Sigmoid colon (tissue), 6 donors: ENCODE measurements at regions not wholly inside any gene's neighbourhood (a gene's known extent, or its start where the extent isn't known, plus 50 kb on each side); places are given as distances from the start of the nearest gene placed in this dataset.

Source experiments
- DNase-seq: peaks from one replicate; pipeline ENCODE4 v3.0.0-alpha.2; 2019
- H3K27ac ChIP-seq, 4 donors: fragments of 200-600 bp; sonication (generic); one replicate each; pipeline ENCODE4 v1.5.1; 2016 to 2019; ENCODE audit warnings: mild to moderate bottlenecking in 1 of 4
- H3K27me3 ChIP-seq, 3 donors: fragments of 200-600 bp; sonication (generic); one replicate each; pipeline ENCODE4 v1.5.1; 2019; ENCODE audit warnings: mild to moderate bottlenecking in 1 of 3
- H3K36me3 ChIP-seq, 4 donors: fragments of 200-600 bp; sonication (generic); one replicate each; pipeline ENCODE4 v1.5.1; 2016 to 2019
- H3K4me1 ChIP-seq, 4 donors: fragments of 200-600 bp; sonication (generic); one replicate each; pipeline ENCODE4 v1.5.1; 2017 to 2019
- H3K4me3 ChIP-seq, 4 donors: fragments of 200-600 bp; sonication (generic); one replicate each; pipeline ENCODE4 v1.5.1; 2017 to 2019; ENCODE audit warnings: mild to moderate bottlenecking in 2 of 4, moderate library complexity in 1 of 4
- H3K9me3 ChIP-seq, 4 donors: fragments of 200-600 bp in 3 of 4; sonication (generic) in 3 of 4; one replicate each; pipeline versions ENCODE4 v1.5.1 to v1.6.1; 2013 to 2019
- CTCF ChIP-seq, 4 experiments: fragments of 450-650 bp in 3 of 4; fragments of 200-600 bp in 1 of 4; IDR thresholded peaks; one replicate each; pipeline ENCODE4 v1.5.1; 2016 to 2019; ENCODE audit warnings: antibody characterized with exemption in 4 of 4, mild to moderate bottlenecking in 3 of 4, moderate library complexity in 2 of 4
- EP300 ChIP-seq, 4 donors: sonication (generic); formaldehyde crosslinking; IDR thresholded peaks; one replicate each; pipeline ENCODE4 v1.6.1; 2017; ENCODE audit warnings: antibody characterized with exemption in 4 of 4
- POLR2A ChIP-seq, 2 donors: fragments of 450-650 bp; IDR thresholded peaks; one replicate each; pipeline ENCODE4 v1.6.1; 2016; ENCODE audit warnings: antibody characterized with exemption in 2 of 2, mild to moderate bottlenecking in 2 of 2, moderate library complexity in 2 of 2
- POLR2AphosphoS5 ChIP-seq, 4 donors: sonication (generic); formaldehyde crosslinking; IDR thresholded peaks; one replicate each; pipeline ENCODE4 v1.6.1; 2017; ENCODE audit warnings: antibody characterized with exemption in 4 of 4
- WGBS, 2 donors: extraction: QIAGEN DNeasy Blood & Tissue Kit; methylation state at CpG; one replicate each; pipeline ENCODE4 v1.1.7; 2013; 5-methylcytosine and 5-hydroxymethylcytosine counted together
- intact Hi-C: fragments of 100-400 bp; cut with DNase I; formaldehyde crosslinking; loops from one replicate; pipeline ENCODE4 v1.15.1; 2023
- donor health status: healthy with polysubstance abuse.
- donor health status: healthy.

DNA sequence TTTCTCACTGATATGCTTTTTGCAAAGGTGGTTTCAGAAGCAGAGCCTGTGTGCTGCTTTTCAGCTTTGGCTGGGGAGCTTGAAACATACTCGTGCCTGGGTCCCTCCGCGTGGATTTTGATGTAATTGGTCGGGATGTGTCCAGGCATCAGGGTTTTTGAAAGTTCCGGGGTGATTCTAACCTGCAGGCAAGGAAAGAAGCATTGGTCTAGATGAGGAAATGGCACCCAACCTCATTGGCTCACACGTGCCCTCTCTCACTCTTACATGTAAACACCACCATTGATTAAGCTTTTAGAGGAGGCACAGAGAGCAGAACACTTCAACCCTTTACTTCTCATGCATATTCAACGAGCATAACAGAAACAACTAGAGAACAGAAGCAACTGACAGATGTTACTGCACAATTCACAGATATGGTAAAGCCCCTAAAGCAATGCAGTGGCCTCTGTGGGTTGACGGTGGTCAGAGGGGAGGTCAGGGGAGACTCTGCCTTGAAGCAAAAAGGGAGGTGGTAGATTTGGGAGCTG is 112.1 kb downstream of the TLR5 start:
- Histone ChIP-seq H3K9me3 (no peaks in the 10 kb centered on the region), H3K4me3 (no peak overlapping the region), H3K27me3 (no peaks in the 10 kb centered on the region), H3K27ac (peak overlapping the region in 3 of 4 donors; percentile 33 to 66 (median 34)), H3K36me3 (no peaks in the 10 kb centered on the region), H3K4me1 (peaks cover 0 to 5% (median 2%) of the 10 kb centered on the region in 4 donors)
- TF ChIP-seq POLR2AphosphoS5 (IDR thresholded peaks at IDR 0.05): no peak
- TF ChIP-seq EP300 (IDR thresholded peaks at IDR 0.05): no peak
- TF ChIP-seq POLR2A (IDR thresholded peaks at IDR 0.05): no peak
- no peak for TF ChIP-seq CTCF (IDR thresholded peaks at IDR 0.05)
- 81 to 87% methylated on average over 8 of the region's 8 CpGs for WGBS, 2 donors
- DNase-seq: no peak
- intact Hi-C loops: no loop called here

DNA sequence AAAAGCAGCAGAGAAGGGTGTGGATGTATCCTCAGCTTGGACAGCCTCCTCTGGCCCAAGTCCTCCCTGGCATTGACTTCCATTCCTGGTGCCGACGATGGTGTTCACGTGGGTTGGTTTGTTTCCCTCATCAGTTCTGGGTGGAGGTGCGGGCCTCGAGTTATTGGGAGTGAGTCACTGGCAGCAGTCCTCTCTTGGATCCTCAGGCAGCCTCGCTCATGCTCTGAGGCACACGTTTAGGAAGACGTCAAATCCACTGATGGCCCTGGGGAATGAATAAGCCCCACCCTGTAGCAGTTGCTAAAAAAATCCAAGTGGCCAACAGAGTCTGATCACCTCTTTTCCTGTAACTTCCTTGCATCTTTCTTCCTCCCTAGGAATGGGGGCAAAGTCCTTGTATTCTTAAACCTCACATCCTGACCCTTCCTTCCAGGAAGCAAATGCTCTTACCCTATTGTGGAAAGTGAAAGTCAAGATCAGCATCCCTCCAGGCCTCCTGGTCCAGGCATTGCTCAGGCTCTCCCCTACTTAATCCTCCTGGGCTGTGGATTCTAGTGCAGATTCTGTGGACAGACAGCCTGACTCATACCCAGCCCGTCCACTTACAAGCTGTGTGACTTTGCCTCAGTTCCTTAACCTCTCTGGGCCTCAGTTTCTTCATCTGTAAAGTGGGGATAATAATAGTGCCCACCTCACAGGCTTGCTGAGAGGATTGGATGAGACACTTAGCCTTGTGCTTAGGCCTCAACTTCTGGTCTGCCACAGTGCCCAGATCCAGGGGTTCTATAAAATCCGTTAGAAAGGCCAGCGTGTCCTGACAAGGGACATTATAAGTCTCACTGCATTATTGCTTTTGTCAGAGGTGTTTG is 111.1 kb downstream of the TLR5 start:
- H3K9me3 ChIP-seq: no peaks in the 10 kb centered on the region
- 86 to 88% methylated on average over 11 of the region's 11 CpGs for WGBS, 2 donors
- no peak overlapping the region for H3K4me3 ChIP-seq
- peak; percentile 88 for DNase-seq
- peak overlapping the region in 3 of 4 donors; percentile 33 to 66 (median 57) for H3K27ac ChIP-seq
- TF ChIP-seq CTCF (IDR thresholded peaks at IDR 0.05) (no peak), POLR2A (IDR thresholded peaks at IDR 0.05) (no peak), POLR2AphosphoS5 (IDR thresholded peaks at IDR 0.05) (peak in 1 of 4 donors; percentile 66), EP300 (IDR thresholded peaks at IDR 0.05) (peak in 1 of 4 donors; percentile 38)
- peaks cover 0 to 5% (median 2%) of the 10 kb centered on the region in 4 donors for H3K4me1 ChIP-seq
- intact Hi-C loops: no loop called here
- no peaks in the 10 kb centered on the region for H3K27me3 ChIP-seq
- no peaks in the 10 kb centered on the region for H3K36me3 ChIP-seq

- intact Hi-C loops: no loop called here
- Histone ChIP-seq H3K27ac (no peak overlapping the region), H3K36me3 (no peaks in the 10 kb centered on the region), H3K9me3 (no peaks in the 10 kb centered on the region), H3K4me1 (peaks cover 0 to 5% (median 2%) of the 10 kb centered on the region in 4 donors), H3K4me3 (no peak overlapping the region), H3K27me3 (no peaks in the 10 kb centered on the region)
- DNase-seq: no peak
- TF ChIP-seq POLR2A (IDR thresholded peaks at IDR 0.05): no peak
- no peak for TF ChIP-seq CTCF (IDR thresholded peaks at IDR 0.05)
- TF ChIP-seq POLR2AphosphoS5 (IDR thresholded peaks at IDR 0.05): no peak
- 66 to 86% methylated on average over 3 of the region's 3 CpGs for WGBS, 2 donors
Observed at GRCh38 chr1:223033658-223034057, 109.4 kb downstream of the TLR5 start.

GRCh38 chr1:223034270-223034798 is 108.7 kb downstream of the TLR5 start:
- WGBS, 2 donors: 94 to 95% methylated on average over 5 of the region's 5 CpGs
- H3K4me1 ChIP-seq: peaks cover 0 to 5% (median 2%) of the 10 kb centered on the region in 4 donors
- no peaks in the 10 kb centered on the region for H3K36me3 ChIP-seq
- no peaks in the 10 kb centered on the region for H3K27me3 ChIP-seq
- intact Hi-C loops: no loop called here
- H3K27ac ChIP-seq: no peak overlapping the region
- DNase-seq: no peak
- H3K9me3 ChIP-seq: no peaks in the 10 kb centered on the region
- TF ChIP-seq CTCF (IDR thresholded peaks at IDR 0.05) (no peak), POLR2AphosphoS5 (IDR thresholded peaks at IDR 0.05) (no peak), EP300 (IDR thresholded peaks at IDR 0.05) (no peak), POLR2A (IDR thresholded peaks at IDR 0.05) (no peak)
- H3K4me3 ChIP-seq: no peak overlapping the region
